ENCODE measurements at regions not wholly inside any gene's neighbourhood (a gene's known extent, or its start where the extent isn't known, plus 50 kb on each side); places are given as distances from the start of the nearest gene placed in this dataset.
A peak's percentile ranks its signal among the peaks of the same experiment; 100 is the strongest.

GRCh38 chr13:40456397-40456953, 210.0 kb downstream of the FOXO1 start:
- no peak for DNase-seq (ENCODE audit: low read depth)

- DNase-seq (ENCODE audit: low read depth) = no peak
Measured at GRCh38 chr13:40456979-40457553, 209.4 kb downstream of the FOXO1 start.

GRCh38 chr13:40457929-40458719, 208.3 kb downstream of the FOXO1 start:
- DNase-seq (ENCODE audit: low read depth) = no peak

GRCh38 chr13:40458720-40458990, 207.8 kb downstream of the FOXO1 start:
- no peak for DNase-seq (ENCODE audit: low read depth)

DNA sequence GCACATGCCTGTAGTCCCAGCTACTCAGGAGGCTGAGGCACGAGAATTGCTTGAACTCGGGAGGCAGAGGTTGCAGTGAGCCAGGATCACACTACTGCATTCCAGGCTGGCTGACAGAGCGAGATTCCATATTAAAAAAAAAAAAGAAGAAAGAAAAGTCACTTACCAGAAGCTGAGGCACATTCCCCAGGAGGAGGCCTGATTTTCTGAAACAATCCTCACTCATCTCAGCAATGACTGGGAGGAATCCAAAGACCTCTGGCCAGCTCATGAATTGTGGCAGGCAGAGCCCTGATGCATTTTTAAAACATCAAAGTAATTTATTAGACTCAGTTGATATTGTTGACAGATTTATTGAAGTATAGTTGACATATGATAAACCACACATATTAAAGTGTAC, 206.3 kb downstream of the FOXO1 start:
- DNase-seq (ENCODE audit: low read depth) = no peak

- DNase-seq (ENCODE audit: low read depth) = no peak
Measured at GRCh38 chr13:40464337-40465014, 202.0 kb downstream of the FOXO1 start.

- no peak for DNase-seq (ENCODE audit: low read depth)
Measured at GRCh38 chr13:40465015-40465390, 201.4 kb downstream of the FOXO1 start.

GRCh38 chr13:40466272-40466671, 200.2 kb downstream of the FOXO1 start:
- no peak for DNase-seq (ENCODE audit: low read depth)

DNA sequence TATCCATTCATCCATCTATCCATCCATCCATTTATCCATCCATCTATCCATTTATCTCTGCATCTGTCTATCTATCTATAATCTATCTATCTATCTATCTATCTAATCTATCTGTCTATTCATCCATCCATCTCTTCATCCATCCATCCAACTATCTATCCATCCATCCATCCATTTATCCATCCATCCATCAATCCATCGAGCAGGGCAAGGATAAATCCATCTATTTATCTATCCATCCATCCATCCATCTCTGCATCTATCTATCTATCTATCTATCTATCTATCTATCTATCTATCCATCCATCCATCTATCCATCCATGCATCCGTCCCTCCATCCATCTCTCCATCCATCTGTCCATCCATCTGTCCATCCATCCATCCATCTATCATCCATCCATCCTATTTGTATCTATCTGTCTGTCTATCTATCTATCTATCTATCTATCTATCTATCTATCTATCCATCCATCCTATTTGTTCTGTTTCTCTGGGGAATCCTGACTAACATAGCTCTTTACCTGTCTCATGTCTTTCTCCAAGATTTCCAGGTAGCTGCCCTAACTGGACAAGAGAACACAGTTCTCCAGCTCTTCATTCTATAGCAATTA, 198.1 kb downstream of the FOXO1 start:
- no peak for DNase-seq (ENCODE audit: low read depth)

GRCh38 chr13:40469581-40470310, 196.7 kb downstream of the FOXO1 start:
- no peak for DNase-seq (ENCODE audit: low read depth)

GRCh38 chr13:40470660-40471059, 195.8 kb downstream of the FOXO1 start:
- no peak for DNase-seq (ENCODE audit: low read depth)

DNA sequence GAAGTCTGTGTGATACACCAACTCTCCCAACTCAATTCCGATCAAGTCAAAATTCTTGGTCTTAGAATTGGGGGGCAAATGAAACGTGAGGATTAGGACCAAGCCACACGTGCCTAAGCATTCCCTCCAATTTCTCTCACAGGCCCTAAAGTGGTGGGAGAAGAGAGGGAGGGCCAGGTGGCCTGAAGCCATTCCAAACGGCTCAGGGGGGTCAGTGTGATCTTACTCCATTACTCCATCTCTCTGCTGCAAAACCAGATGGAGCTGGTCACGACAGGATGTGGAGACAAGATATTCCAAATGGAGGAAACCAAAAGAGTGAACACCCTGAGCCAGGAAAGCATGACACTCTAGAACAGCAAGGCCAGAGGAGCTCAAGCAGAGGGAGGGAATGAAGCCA, 195.4 kb downstream of the FOXO1 start:
- no peak for DNase-seq (ENCODE audit: low read depth)

DNA sequence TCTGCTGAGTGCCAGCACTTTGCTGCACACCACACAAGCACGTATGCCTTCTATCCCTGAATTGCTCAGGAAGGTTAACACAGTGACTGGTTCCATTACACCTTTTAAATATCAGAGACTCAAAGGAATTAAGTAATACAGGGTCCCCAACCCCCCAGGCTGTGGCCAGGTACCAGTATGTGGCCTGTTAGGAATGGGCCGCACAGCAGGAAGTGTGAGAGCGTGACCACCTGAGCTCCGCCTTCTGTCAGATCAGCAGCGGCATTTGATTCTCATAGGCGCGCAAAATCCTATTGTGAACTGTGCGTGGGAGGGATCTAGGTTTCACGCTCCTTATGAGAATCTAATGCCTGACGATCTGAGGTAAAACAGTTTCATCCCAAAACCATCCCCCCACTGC, 194.5 kb downstream of the FOXO1 start:
- DNase-seq (ENCODE audit: low read depth) = no peak

- no peak for DNase-seq (ENCODE audit: low read depth)
Measured at GRCh38 chr13:40472427-40473220, 193.8 kb downstream of the FOXO1 start.

GRCh38 chr13:40475617-40476016, 190.8 kb downstream of the FOXO1 start:
- DNase-seq (ENCODE audit: low read depth) = no peak

DNA sequence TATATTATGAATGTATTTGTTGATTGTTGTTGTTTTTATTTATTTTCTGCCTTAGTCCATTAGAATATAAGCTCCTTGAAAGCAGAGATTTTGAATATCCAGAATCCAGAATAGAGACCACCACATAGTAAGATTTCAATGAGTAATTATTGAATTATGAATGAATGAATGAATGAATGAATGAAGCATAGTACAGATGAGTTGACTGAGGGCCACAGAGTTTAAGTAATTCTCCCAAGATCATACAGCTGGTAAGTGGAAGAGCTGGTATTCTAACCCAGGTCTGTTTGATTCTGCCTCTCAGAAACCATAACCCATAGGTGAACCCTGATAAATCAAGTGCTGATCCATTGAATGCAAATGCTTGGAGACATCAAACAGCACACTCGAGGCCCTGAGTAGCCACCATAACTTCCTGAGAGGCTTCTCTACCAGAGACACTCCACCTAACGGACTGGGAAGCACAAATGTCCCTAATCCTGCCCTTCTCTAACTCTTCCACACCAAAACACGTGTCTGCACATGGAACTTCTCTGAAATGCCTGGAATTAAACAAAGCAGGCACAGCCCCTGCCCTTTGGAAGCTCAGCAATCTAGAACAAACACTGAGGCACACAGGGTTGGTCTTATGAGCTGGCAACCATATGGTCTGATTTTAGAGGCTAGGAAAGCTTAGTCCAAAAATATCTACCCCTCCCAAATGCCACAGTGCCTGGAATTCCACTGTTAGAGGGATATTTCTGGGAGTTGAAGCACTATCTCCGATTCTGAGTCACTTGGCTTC, 190.1 kb downstream of the FOXO1 start:
- DNase-seq (ENCODE audit: low read depth) = peak; percentile 53

- DNase-seq (ENCODE audit: low read depth) = no peak
Measured at GRCh38 chr13:40477623-40478608, 188.5 kb downstream of the FOXO1 start.

DNA sequence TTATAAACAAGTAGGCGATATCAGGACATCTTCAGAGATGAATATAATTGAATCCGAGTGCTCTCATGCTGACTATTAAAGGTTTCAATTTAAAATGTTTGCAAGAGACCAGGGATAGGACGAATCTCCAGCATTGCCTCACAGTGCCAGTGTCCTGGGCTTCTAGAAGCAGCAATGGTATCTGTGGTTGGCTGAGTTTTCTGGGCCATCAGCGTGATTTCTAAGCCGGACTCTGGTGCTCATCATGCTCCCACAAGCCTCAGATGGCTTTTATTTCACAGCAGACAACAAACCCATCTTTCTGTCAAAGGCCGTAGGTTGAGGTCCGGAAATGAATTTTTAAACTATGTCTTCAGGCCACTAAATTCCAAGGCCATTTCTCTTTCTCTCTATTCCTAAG, 187.7 kb downstream of the FOXO1 start:
- DNase-seq (ENCODE audit: low read depth) = no peak

GRCh38 chr13:40479196-40479845, 187.1 kb downstream of the FOXO1 start:
- DNase-seq (ENCODE audit: low read depth) = no peak

Data from HS-27A (cell line).